Lower lobe of right lung (tissue), 2 donors: ENCODE measurements at regions not wholly inside any gene's neighbourhood (a gene's known extent, or its start where the extent isn't known, plus 50 kb on each side); places are given as distances from the start of the nearest gene placed in this dataset.
A peak's percentile ranks its signal among the peaks of the same experiment; 100 is the strongest.

Experiments used
- ATAC-seq, 2 donors: fragments of 200-7000 bp; cut with Tn5 transposase; one replicate each; pipeline ENCODE4 v1.9.1; 2020 to 2022; ENCODE audit warnings: mild to moderate bottlenecking in 2 of 2, moderate library complexity in 2 of 2
- DNase-seq: peaks from one replicate; pipeline ENCODE4 v3.0.0-alpha.2; 2020
- H3K27ac ChIP-seq: fragments of 200-600 bp; one replicate; pipeline ENCODE4 v1.8.0; 2022
- H3K27me3 ChIP-seq: fragments of 200-600 bp; one replicate; pipeline ENCODE4 v1.8.0; 2022; ENCODE audit warnings: low read depth
- H3K36me3 ChIP-seq: fragments of 200-600 bp; one replicate; pipeline ENCODE4 v1.8.0; 2022; ENCODE audit warnings: mild to moderate bottlenecking
- H3K4me1 ChIP-seq: fragments of 200-600 bp; one replicate; pipeline ENCODE4 v1.8.0; 2022
- H3K4me3 ChIP-seq: fragments of 200-600 bp; one replicate; pipeline ENCODE4 v1.8.0; 2022; ENCODE audit warnings: mild to moderate bottlenecking
- H3K9me3 ChIP-seq: fragments of 200-600 bp; one replicate; pipeline ENCODE4 v1.8.0; 2022
- CTCF ChIP-seq: fragments of 200-600 bp; IDR thresholded peaks from one replicate; pipeline ENCODE4 v1.8.0; 2022; ENCODE audit warnings: antibody characterized with exemption, mild to moderate bottlenecking
- intact Hi-C: fragments of 100-400 bp; cut with DNase I; formaldehyde crosslinking; loops from one replicate; pipeline ENCODE4 v1.11.0; 2022
- donor health status: DM: no; HTN: yes; CAD: no; lungs with severe emphysema.

DNA sequence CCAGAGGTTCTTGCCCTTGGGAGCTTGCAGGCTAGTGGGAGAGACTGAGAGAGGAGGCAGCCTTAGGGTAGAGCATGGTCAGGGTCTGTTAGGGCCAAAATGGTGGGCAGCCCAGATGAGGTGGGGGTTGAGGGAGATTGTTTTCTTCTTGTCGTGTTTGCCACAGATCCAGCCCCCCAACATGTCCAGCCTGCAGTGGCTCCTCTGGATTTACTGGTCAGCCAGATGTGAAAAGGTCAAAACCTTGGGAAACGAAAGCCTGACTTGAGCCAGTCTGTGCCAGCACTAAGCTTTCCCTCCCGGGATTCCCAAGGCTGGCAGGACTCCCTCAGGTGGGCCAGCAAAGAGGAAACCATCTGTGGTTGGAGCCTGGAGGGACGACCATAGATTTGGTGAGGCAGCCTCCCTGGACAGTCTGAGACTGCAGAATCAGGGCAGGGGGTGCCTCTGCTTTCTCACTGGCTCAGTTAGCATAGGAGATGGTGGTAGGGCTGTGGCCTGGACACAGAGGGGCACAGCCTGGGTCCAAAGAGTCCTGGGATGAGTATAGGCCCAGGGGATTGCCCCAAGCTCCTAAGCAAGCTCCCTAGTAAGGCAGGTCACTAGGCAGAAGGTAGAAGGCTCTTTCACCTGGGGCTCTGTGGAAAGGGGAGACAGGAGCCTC lies 51.2 kb upstream of the PRR23C start:
- Histone ChIP-seq H3K9me3 (no peaks in the 10 kb centered on the region), H3K27ac (no peak overlapping the region), H3K4me1 (no peaks in the 10 kb centered on the region), H3K4me3 (no peak overlapping the region), H3K27me3 (no peaks in the 10 kb centered on the region), H3K36me3 (no peaks in the 10 kb centered on the region)
- DNase-seq (no peak), ATAC-seq (peak in 1 of 2 donors; percentile 34)
- intact Hi-C loops = no loop called here
- no peak for TF ChIP-seq CTCF

DNA sequence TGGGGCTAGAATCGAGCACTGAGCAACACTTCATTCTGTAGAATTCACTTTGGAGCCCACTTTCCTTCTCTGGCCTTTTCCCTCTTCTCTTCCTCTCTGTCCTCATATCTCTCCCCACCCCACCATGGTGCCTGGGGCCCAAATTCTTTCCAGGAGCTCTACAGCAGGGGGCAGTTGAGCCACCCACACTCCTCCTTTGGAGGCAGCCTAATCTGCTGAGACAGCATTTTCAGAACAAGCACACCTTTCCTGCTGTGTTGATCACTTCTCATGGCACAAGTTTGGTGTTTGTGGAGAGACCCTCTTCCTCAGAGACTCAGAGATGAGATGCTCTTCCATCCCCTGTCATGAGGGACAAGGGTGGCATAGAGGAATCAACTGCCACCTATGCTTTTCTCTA lies 52.0 kb upstream of the PRR23C start:
- no peak for ATAC-seq
- Histone ChIP-seq H3K27me3 (peaks cover 5% of the 10 kb centered on the region), H3K27ac (no peak overlapping the region), H3K4me3 (no peak overlapping the region), H3K36me3 (no peaks in the 10 kb centered on the region), H3K9me3 (no peaks in the 10 kb centered on the region), H3K4me1 (no peaks in the 10 kb centered on the region)
- no peak for TF ChIP-seq CTCF
- no peak for DNase-seq
- intact Hi-C loops = no loop called here

GRCh38 chr3:139098391-139098790 lies 53.7 kb upstream of the PRR23C start:
- no peak for ATAC-seq
- H3K9me3 ChIP-seq = no peaks in the 10 kb centered on the region
- DNase-seq = no peak
- TF ChIP-seq CTCF = no peak
- H3K27me3 ChIP-seq = peaks cover 5% of the 10 kb centered on the region
- H3K4me3 ChIP-seq = no peak overlapping the region
- intact Hi-C loops = no loop called here
- H3K36me3 ChIP-seq = no peaks in the 10 kb centered on the region
- H3K4me1 ChIP-seq = no peaks in the 10 kb centered on the region
- H3K27ac ChIP-seq = no peak overlapping the region

GRCh38 chr3:139099968-139100817 lies 55.5 kb upstream of the PRR23C start:
- H3K27me3 ChIP-seq = peaks cover 5% of the 10 kb centered on the region
- no peak overlapping the region for H3K27ac ChIP-seq
- H3K4me3 ChIP-seq = no peak overlapping the region
- no peak for ATAC-seq
- intact Hi-C loops = no loop called here
- no peak for DNase-seq
- TF ChIP-seq CTCF = no peak
- no peaks in the 10 kb centered on the region for H3K9me3 ChIP-seq
- H3K36me3 ChIP-seq = no peaks in the 10 kb centered on the region
- no peaks in the 10 kb centered on the region for H3K4me1 ChIP-seq

GRCh38 chr3:139100821-139101220 lies 56.1 kb upstream of the PRR23C start:
- intact Hi-C loops = no loop called here
- Histone ChIP-seq H3K4me3 (no peak overlapping the region), H3K27ac (no peak overlapping the region), H3K27me3 (peaks cover 5% of the 10 kb centered on the region), H3K36me3 (no peaks in the 10 kb centered on the region), H3K9me3 (no peaks in the 10 kb centered on the region), H3K4me1 (no peaks in the 10 kb centered on the region)
- no peak for TF ChIP-seq CTCF
- ATAC-seq (no peak), DNase-seq (no peak)
